ENCODE measurements at regions not wholly inside any gene's neighbourhood (a gene's known extent, or its start where the extent isn't known, plus 50 kb on each side); places are given as distances from the start of the nearest gene placed in this dataset.

DNA sequence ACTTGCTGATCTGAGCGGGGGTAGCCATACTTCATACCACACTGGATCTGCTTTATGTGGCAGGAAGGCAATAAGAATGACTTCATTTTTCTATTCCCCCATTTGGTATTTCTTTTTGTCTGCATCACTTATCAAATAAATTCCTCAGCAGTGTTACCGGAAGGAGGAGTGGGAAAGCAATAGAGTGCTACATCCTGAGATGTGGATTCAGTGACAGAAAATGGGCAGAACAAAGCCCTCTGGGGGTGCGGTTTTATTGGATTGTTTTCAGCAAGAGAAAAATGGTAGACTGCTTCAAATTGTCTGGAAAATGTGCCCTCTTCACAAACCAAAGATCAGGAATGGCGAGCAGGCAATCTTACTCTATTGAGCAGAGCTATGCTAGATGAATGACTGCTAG is 751.9 kb upstream of the NEGR1 start:
- no peak overlapping the region for H3K4me3 ChIP-seq (ENCODE audit: low read depth, low read length)
- TF ChIP-seq, protein P1, sequence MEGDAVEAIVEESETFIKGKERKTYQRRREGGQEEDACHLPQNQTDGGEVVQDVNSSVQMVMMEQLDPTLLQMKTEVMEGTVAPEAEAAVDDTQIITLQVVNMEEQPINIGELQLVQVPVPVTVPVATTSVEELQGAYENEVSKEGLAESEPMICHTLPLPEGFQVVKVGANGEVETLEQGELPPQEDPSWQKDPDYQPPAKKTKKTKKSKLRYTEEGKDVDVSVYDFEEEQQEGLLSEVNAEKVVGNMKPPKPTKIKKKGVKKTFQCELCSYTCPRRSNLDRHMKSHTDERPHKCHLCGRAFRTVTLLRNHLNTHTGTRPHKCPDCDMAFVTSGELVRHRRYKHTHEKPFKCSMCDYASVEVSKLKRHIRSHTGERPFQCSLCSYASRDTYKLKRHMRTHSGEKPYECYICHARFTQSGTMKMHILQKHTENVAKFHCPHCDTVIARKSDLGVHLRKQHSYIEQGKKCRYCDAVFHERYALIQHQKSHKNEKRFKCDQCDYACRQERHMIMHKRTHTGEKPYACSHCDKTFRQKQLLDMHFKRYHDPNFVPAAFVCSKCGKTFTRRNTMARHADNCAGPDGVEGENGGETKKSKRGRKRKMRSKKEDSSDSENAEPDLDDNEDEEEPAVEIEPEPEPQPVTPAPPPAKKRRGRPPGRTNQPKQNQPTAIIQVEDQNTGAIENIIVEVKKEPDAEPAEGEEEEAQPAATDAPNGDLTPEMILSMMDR (conservative IDR thresholded peaks at IDR 0.05; ENCODE audit: low read depth, low read length), result no peak
- no peak for DNase-seq (ENCODE audit: low read depth)

DNA sequence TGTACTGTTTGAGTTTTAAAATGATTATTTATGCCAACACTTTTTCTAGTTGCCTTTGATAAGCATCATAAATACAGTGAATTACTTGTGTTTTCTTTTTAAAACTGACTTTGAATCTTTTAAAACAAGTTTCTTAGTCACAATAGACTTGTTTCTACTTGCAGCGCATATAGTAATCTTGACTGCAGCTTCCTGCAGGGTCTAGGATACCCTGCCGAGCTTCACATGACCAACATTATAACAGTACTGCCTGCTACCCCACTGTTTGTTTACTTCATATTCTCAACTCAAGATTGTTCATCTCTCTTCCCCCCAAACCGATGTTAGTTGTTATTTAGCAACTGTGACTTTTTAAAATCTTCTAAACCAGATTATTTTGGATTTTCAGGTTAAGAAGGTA is 751.3 kb upstream of the NEGR1 start:
- DNase-seq (ENCODE audit: low read depth), result no peak
- no peak overlapping the region for H3K4me3 ChIP-seq (ENCODE audit: low read depth, low read length)
- TF ChIP-seq, protein P1 (conservative IDR thresholded peaks at IDR 0.05; ENCODE audit: low read depth, low read length), result no peak

DNA sequence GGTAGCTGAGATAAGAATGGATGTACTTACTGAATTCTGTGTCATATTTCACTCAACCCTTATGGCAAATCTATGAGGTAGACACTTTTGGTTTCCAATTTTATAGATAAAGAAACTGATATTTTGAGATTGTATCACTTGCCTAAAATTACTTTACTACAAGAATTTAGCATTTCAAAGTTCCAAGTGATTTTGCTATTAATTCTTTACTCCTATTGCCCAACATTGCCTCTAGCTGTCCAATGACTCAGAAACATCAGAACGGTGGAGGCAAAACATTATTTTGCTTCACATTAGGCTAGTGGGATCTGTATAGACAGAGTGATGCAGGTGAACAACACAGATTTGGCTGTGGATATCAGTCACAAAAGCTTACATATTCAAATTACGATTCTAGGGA is 747.2 kb upstream of the NEGR1 start:
- no peak for DNase-seq (ENCODE audit: low read depth)
- TF ChIP-seq, protein P1 (conservative IDR thresholded peaks at IDR 0.05; ENCODE audit: low read depth, low read length), result no peak
- H3K4me3 ChIP-seq (ENCODE audit: low read depth, low read length), result no peak overlapping the region

DNA sequence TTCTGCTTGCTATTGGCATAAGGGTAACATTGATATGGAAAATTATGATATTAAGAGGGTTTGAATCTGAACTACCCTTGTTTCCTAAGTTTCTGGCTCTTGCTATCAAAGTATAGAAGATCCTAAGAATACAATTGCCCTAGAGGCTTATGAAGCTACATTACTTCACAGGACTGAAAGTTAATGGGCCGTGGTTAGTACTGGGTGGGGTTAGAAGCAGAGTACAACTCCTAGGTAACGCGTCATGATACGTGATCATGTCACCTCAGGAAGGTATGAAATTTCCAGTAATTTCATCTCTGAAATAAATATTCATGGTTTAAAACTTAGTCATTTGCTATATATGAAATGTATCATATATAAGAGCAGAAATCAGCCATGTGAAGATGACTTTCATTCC is 743.8 kb upstream of the NEGR1 start:
- TF ChIP-seq, protein P1 (conservative IDR thresholded peaks at IDR 0.05; ENCODE audit: low read depth, low read length), result no peak
- DNase-seq (ENCODE audit: low read depth), result no peak
- no peak overlapping the region for H3K4me3 ChIP-seq (ENCODE audit: low read depth, low read length)

DNA sequence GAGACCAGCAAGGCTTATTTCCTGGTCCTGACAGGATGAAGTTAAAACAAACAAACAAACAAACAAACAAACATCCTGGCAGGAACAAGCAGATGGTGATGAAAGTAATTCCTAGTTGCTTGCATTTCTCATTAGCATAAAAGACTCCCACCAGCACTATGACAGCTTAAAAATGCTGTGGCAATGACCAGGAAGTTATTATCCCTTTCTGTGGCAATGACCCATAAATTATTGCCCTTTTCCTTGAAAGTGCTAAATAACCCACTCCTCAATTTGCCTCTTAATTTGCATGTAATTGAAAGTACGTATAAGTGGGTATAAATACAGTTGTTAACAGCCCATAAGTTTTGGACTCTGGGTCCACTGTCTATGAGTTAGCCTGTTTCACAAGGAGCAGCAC is 727.6 kb upstream of the NEGR1 start:
- no peak for DNase-seq (ENCODE audit: low read depth)
- TF ChIP-seq, protein P1 (conservative IDR thresholded peaks at IDR 0.05; ENCODE audit: low read depth, low read length), result no peak
- H3K4me3 ChIP-seq (ENCODE audit: low read depth, low read length), result no peak overlapping the region

DNA sequence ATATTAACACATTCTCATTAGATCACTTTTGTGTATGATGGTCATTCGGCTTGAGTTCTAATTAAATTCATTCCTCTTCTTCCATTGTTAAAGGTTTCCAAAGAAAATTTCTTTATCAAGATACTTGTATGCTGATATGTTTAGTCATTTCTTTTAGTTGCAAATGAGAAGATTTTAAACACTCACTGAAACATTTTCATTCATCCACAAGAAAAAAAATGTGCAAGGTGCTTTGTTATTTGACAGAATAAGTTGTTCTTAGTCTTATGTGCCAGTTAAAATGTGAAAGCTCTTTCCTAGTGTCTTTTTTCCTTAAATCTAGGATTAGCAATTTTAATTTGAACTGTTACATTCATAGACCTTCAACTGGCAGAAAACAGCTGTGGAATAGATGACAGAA is 727.0 kb upstream of the NEGR1 start:
- DNase-seq (ENCODE audit: low read depth), result no peak
- TF ChIP-seq, protein P1 (conservative IDR thresholded peaks at IDR 0.05; ENCODE audit: low read depth, low read length), result no peak
- H3K4me3 ChIP-seq (ENCODE audit: low read depth, low read length), result no peak overlapping the region

DNA sequence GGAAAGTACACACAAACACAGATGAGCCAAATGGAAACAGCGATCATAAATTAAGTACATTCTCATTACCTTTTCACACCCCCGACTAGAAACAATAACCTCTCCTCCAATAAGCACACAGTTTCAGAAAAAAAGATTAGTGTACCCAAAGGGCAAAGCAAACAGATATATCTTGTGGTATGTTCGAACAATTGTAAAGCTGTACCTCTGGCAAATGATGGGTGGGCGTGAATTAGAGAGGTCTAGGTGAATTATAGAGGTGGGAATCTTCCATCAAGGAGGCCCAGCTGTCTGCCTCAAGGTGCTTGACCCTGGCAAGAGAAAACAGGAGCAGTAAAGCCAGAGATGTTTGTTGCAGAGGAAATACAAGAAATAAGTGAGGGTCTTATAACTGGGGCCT is 715.3 kb upstream of the NEGR1 start:
- DNase-seq (ENCODE audit: low read depth), result no peak
- no peak overlapping the region for H3K4me3 ChIP-seq (ENCODE audit: low read depth, low read length)
- TF ChIP-seq, protein P1 (conservative IDR thresholded peaks at IDR 0.05; ENCODE audit: low read depth, low read length), result no peak
